Esophagus squamous epithelium (tissue), 5 donors: ENCODE measurements at regions not wholly inside any gene's neighbourhood (a gene's known extent, or its start where the extent isn't known, plus 50 kb on each side); places are given as distances from the start of the nearest gene placed in this dataset.

Experiments
- DNase-seq: peaks from one replicate; lab custom pipeline; 2025; lab: John Stamatoyannopoulos, UW
- H3K27ac ChIP-seq, 4 donors: fragments of 200-600 bp; sonication (generic); one replicate each; pipeline ENCODE4 v1.5.1; 2016 to 2019; ENCODE audit warnings: mild to moderate bottlenecking in 1 of 4
- H3K27me3 ChIP-seq, 4 donors: fragments of 200-600 bp; sonication (generic); 1 replicate in 3 of 4; 2 replicates in 1 of 4; pipeline versions ENCODE4 v1.5.1 to v1.6.0; 2017 to 2021; ENCODE audit warnings: antibody characterized with exemption in 1 of 4
- H3K36me3 ChIP-seq, 3 donors: fragments of 200-600 bp; sonication (generic); one replicate each; pipeline ENCODE4 v1.5.1; 2016 to 2019
- H3K4me1 ChIP-seq, 3 donors: fragments of 200-600 bp; sonication (generic); one replicate each; pipeline ENCODE4 v1.5.1; 2017 to 2019
- H3K4me3 ChIP-seq, 4 donors: fragments of 200-600 bp; sonication (generic); 1 replicate in 3 of 4; 2 replicates in 1 of 4; pipeline ENCODE4 v1.5.1; 2016 to 2019; ENCODE audit warnings: mild to moderate bottlenecking in 2 of 4, moderate library complexity in 1 of 4
- H3K9me3 ChIP-seq, 3 donors: fragments of 200-600 bp; sonication (generic); one replicate each; pipeline ENCODE4 v1.5.1; 2016 to 2019
- POLR2A ChIP-seq, 4 donors: fragments of 450-650 bp; IDR thresholded peaks; one replicate each; pipeline ENCODE4 v1.6.1; 2017; ENCODE audit warnings: antibody characterized with exemption in 4 of 4, mild to moderate bottlenecking in 4 of 4, moderate library complexity in 3 of 4
- WGBS, 2 donors: methylation state at CpG; one replicate each; pipeline ENCODE4 v1.1.5; 2018; 5-methylcytosine and 5-hydroxymethylcytosine counted together
- intact Hi-C: fragments of 100-400 bp; cut with DNase I; formaldehyde crosslinking; loops from one replicate; pipeline ENCODE4 v1.15.0; 2022
- TF ChIP-seq, protein P1 (sequence below), 6 experiments: fragments of 450-650 bp in 4 of 6; fragments of 200-600 bp in 2 of 6; sonication (generic) in 2 of 6; IDR thresholded peaks; one replicate each; pipeline ENCODE4 v1.5.1; 2016 to 2019; ENCODE audit warnings: antibody characterized with exemption in 6 of 6, mild to moderate bottlenecking in 4 of 6, moderate library complexity in 4 of 6
- donor health status: DM: yes; HTN: yes; CAD: no.

GRCh38 chr1:106646261-106646784 is 410.2 kb upstream of the PRMT6 start:
- H3K27me3 ChIP-seq = no peaks in the 10 kb centered on the region
- no peak overlapping the region for H3K4me3 ChIP-seq
- no peaks in the 10 kb centered on the region for H3K36me3 ChIP-seq
- intact Hi-C loops = no loop called here
- no peak for DNase-seq
- no peak overlapping the region for H3K27ac ChIP-seq
- H3K4me1 ChIP-seq = no peaks in the 10 kb centered on the region
- no peaks in the 10 kb centered on the region for H3K9me3 ChIP-seq
- no peak for TF ChIP-seq POLR2A (IDR thresholded peaks at IDR 0.05)
- TF ChIP-seq, protein P1, sequence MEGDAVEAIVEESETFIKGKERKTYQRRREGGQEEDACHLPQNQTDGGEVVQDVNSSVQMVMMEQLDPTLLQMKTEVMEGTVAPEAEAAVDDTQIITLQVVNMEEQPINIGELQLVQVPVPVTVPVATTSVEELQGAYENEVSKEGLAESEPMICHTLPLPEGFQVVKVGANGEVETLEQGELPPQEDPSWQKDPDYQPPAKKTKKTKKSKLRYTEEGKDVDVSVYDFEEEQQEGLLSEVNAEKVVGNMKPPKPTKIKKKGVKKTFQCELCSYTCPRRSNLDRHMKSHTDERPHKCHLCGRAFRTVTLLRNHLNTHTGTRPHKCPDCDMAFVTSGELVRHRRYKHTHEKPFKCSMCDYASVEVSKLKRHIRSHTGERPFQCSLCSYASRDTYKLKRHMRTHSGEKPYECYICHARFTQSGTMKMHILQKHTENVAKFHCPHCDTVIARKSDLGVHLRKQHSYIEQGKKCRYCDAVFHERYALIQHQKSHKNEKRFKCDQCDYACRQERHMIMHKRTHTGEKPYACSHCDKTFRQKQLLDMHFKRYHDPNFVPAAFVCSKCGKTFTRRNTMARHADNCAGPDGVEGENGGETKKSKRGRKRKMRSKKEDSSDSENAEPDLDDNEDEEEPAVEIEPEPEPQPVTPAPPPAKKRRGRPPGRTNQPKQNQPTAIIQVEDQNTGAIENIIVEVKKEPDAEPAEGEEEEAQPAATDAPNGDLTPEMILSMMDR (IDR thresholded peaks at IDR 0.05) = no peak

- WGBS, 2 donors = 33 to 72% methylated on average over 1 of the region's 1 CpG
- TF ChIP-seq, protein P1 (IDR thresholded peaks at IDR 0.05) = no peak
- TF ChIP-seq POLR2A (IDR thresholded peaks at IDR 0.05) = no peak
- no peaks in the 10 kb centered on the region for H3K9me3 ChIP-seq
- no peaks in the 10 kb centered on the region for H3K27me3 ChIP-seq
- H3K4me3 ChIP-seq = no peak overlapping the region
- no peaks in the 10 kb centered on the region for H3K4me1 ChIP-seq
- no peak for DNase-seq
- no peak overlapping the region for H3K27ac ChIP-seq
- intact Hi-C loops = no loop called here
- H3K36me3 ChIP-seq = no peaks in the 10 kb centered on the region
Observed at GRCh38 chr1:106646816-106647215, 409.7 kb upstream of the PRMT6 start.

GRCh38 chr1:106651028-106651762 is 405.3 kb upstream of the PRMT6 start:
- Histone ChIP-seq H3K4me1 (no peaks in the 10 kb centered on the region), H3K27me3 (no peaks in the 10 kb centered on the region), H3K27ac (no peak overlapping the region), H3K9me3 (no peaks in the 10 kb centered on the region), H3K4me3 (no peak overlapping the region), H3K36me3 (no peaks in the 10 kb centered on the region)
- 71 to 79% methylated on average over 4 of the region's 4 CpGs for WGBS, 2 donors
- DNase-seq = no peak
- TF ChIP-seq, protein P1 (IDR thresholded peaks at IDR 0.05) = no peak
- TF ChIP-seq POLR2A (IDR thresholded peaks at IDR 0.05) = no peak
- intact Hi-C loops = no loop called here

GRCh38 chr1:106659490-106660244 is 396.8 kb upstream of the PRMT6 start:
- intact Hi-C loops = no loop called here
- no peaks in the 10 kb centered on the region for H3K4me1 ChIP-seq
- peaks cover 0 to 3% (median 0%) of the 10 kb centered on the region in 3 donors for H3K9me3 ChIP-seq
- WGBS, 2 donors = 54 to 57% methylated on average over 4 to 6 of the region's 6 CpGs
- H3K4me3 ChIP-seq = no peak overlapping the region
- no peak for TF ChIP-seq POLR2A (IDR thresholded peaks at IDR 0.05)
- TF ChIP-seq, protein P1 (IDR thresholded peaks at IDR 0.05) = no peak
- no peak overlapping the region for H3K27ac ChIP-seq
- no peak for DNase-seq
- no peaks in the 10 kb centered on the region for H3K27me3 ChIP-seq
- H3K36me3 ChIP-seq = no peaks in the 10 kb centered on the region

DNA sequence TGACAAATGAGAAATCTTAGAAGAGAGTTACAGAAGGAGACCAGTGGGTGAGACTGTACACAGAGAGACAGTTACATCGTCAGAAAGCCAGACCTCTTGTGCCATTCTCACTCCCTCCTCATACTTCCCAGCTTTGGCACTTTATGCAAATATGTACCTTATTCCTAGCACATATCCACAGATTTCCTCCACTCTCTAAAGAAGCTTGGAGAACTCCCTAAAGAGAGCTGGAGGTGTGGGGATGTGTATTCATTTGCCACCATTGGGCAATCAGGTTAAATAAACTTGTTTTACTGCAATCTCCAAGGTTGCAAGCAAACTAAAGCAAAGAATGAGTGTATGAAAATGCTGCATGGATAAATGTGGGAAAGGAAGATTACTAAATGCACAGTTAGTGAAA is 380.9 kb upstream of the PRMT6 start:
- intact Hi-C loops = no loop called here
- no peak for DNase-seq
- 50 to 61% methylated on average over 1 of the region's 1 CpG for WGBS, 2 donors
- Histone ChIP-seq H3K36me3 (no peaks in the 10 kb centered on the region), H3K4me3 (no peak overlapping the region), H3K4me1 (no peaks in the 10 kb centered on the region), H3K27ac (no peak overlapping the region), H3K9me3 (no peaks in the 10 kb centered on the region), H3K27me3 (no peaks in the 10 kb centered on the region)
- TF ChIP-seq POLR2A (IDR thresholded peaks at IDR 0.05) = no peak
- TF ChIP-seq, protein P1 (IDR thresholded peaks at IDR 0.05) = no peak
